GM18951 (cell line): ENCODE measurements at regions not wholly inside any gene's neighbourhood (a gene's known extent, or its start where the extent isn't known, plus 50 kb on each side); places are given as distances from the start of the nearest gene placed in this dataset.

Experiments used
- POLR2A ChIP-seq: IDR thresholded peaks from 4 replicates; pipeline ENCODE4 v1.6.1; 2011; ENCODE audit warnings: mild to moderate bottlenecking; ENCODE audit not compliant: insufficient read length, insufficient read depth; ENCODE audit errors: extremely low read depth
- in situ Hi-C: fragments of 300-500 bp; cut with MboI; formaldehyde crosslinking; loops from one replicate; pipeline ENCODE4 v1.12.0; 2022; ENCODE audit warnings: low sequenced_read_pairs, mixed read lengths, inconsistent platforms; ENCODE audit not compliant: unreplicated experiment

DNA sequence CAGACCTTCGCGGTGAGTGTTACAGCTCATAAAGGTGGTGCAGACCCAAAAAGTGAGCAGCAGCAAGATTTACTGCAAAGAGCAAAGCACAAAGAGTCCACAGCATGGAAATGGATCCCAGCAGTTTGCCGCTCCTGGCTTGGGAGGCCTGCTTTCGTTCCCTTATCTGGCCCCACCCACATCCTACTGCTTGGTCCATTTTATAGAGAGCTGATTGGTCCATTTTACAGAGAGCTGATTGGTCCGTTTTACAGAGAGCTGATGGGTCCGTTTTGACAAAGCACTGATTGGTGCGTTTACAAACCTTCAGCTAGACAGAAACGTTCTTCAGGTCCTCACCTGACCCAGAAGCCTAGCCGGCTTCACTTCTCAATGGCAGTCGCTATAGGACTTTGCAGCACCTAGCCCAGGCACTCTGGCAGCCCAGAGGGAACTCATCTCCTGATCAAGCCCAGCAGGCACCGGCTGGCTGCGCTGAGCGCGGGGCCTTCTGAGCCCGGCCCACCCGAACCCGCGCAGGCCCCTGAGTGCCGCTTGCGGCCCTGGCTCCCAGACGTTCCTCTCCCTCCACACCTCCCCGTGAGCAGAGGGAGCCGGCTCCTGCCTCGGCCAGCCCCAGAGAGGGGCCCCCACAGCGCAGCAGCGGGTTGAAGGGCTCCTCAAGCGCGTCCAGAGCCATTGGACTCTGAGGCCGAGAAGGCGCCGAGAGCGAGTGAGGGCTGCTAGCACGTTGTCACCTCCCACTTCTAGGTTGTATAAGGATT lies 200.3 kb downstream of the LMO4 start:
- in situ Hi-C loops = no loop called here

DNA sequence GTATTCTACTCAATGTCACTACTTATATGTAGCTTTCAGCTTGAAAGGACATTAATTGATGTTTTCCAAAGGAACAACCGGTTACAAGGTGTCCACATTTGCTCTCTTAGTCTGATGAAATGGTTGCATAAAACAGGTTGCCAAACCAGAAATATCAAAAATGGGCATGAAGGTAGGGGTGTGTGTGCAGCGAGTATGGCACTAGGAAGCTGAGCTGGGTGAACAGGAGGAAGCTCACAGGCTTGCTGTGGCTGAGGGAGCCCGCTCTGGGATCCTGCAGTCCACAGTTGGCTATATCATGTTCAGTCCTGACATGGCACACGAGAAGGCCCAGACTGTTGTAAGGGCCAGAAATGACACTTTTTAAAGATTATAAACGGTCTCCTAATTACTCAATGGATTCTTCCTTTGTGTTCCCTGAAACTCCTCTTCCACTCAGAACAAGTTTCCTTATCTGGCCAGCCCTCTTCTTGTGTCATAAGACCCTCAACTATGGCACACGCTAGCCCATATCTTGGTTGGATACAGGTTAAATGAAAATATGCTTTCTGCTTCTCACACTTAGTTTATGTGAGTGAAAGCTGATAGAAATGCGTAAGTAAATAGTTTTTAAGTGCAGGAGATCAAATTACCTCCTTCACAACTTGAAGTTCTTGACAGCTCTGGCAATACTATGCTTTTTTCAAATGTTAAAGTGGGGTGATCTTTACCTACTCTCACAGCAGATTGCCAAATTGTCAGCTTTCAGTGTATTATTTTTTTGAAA lies 201.5 kb downstream of the LMO4 start:
- in situ Hi-C loops = no loop called here
- no peak for TF ChIP-seq POLR2A

More for the DNA sequence above, 200.3 kb downstream of the LMO4 start:
- TF ChIP-seq POLR2A = no peak

DNA sequence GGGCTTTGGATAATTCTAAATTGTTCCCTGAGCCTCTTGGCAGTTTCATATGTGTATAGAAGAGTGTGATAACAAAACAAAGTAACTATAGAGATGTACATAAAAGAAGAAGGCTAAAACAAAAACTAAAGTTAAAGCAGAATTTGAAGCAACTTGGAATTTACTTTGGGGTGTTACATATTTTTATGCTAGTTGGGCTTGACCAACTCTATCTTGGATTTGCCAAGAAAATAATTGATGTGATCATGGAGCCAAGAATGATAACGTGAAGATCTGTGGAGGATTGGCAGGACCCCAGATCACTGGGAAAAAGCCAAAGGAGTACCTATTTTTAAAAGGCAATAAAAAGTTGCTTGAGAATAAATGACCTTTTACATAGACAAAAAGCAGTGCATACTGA lies 206.9 kb downstream of the LMO4 start:
- in situ Hi-C loops = no loop called here
- no peak for TF ChIP-seq POLR2A

DNA sequence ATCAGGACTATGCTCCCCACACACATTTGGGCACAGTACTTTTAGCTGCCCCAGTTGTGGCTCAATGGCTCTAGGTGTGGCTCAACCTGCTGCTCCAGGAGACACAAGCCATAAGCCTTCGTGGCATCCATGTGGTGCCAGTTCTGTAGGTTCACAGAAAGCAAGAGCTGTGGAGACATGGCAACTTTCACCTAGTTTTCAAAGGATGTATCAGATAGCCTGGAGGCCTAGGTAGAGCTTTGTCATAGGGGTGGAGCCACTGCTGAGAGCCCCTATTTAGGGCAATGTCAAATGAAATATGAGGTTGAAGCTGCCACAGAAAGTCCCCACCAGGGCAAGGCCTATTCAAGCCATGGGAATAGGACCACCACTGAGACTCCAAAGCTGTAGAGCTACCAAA lies 210.5 kb downstream of the LMO4 start:
- in situ Hi-C loops = no loop called here
- TF ChIP-seq POLR2A = no peak

DNA sequence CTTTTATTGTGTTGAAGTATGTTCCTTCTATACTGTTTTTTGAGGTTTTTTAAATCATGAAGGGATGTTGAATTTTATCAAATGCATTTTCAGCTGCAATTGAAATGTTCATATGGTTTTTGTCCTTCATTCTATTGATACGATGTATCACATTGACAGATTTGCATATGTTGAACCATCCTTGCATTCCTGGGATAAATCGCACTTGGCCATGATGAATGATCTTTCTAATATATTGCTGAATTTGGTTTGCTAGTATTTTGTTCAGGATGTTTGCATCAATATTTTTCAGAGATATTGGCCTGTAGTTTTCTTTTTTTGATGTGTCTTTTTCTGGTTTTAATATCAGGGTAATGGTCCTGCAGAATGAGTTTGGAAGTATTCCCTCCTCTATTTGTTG lies 214.0 kb downstream of the LMO4 start:
- in situ Hi-C loops = no loop called here
- no peak for TF ChIP-seq POLR2A

DNA sequence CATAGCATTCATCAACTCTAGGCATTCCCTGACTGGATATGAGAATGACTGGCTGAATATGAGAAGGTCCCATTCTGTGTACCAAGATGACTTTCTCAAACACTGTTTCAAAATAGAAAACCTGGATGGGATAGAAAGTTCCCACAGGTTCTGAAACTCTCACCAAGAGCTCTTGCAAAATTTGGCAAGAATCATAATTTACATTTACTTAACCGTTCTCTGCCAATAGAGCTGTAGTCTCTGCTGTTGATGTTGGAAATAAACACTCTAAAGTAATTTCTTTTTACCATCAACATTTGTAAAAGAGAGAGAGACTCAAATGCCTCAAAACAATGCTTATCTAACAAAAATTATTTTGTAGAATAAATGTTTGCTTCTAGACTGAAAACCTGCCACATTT lies 221.1 kb downstream of the LMO4 start:
- TF ChIP-seq POLR2A = no peak
- in situ Hi-C loops = no loop called here

DNA sequence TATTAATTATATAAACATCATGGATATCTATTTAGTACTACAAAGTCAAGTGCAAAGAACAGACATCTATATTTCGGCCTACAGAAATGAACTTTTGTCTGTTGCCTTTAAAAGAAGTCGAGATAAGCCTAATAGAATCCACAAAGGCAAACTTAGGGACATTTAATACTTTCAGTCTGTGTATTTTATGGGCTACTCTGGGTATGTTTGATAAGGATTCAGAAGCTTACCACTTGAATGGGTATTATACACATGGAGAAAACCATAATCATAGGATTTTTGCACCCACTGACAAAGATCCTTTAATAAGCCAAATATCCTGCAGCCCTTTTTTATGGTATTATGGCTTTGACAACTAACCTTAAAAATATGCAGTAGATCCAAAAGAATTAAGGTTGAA lies 224.8 kb downstream of the LMO4 start:
- in situ Hi-C loops = no loop called here

DNA sequence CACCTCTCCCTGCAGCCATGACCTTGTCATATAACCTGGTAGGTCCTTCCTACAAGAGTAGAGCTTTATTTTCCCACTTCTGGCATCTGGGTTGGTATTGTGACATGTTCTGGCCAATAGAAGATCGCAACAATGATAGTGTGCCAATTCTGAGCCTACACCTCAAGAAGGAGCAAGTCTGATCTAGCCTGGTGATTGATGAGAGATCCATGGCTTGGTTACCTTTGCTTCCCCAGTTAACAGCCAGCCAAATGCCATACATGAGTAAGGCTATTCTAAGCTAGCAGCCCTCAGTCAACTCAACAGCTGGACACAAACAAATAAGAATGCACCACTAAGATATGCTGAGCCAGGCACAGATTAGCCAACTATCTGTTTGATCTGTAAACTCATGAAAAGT lies 226.7 kb downstream of the LMO4 start:
- TF ChIP-seq POLR2A = no peak
- in situ Hi-C loops = no loop called here

More for the DNA sequence above, 224.8 kb downstream of the LMO4 start:
- TF ChIP-seq POLR2A = no peak

DNA sequence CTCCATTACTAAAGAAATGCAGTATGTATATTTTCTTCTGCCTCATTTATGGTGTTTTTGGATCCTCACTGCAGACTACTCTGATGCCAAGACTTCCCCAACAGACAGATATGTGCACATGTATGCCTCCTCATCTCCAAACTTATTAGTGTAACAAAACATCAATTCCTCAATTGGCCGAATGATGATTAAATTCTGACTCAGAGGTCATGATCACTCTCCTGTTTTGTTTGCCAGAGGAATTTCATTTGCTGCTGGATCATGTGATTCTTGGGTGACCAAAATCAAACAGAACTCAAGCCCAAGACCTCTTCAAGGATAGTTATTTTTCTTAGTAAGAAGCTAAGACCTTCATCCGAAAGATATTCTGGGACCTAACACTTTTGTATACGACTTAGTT lies 227.6 kb downstream of the LMO4 start:
- in situ Hi-C loops = no loop called here
- no peak for TF ChIP-seq POLR2A

DNA sequence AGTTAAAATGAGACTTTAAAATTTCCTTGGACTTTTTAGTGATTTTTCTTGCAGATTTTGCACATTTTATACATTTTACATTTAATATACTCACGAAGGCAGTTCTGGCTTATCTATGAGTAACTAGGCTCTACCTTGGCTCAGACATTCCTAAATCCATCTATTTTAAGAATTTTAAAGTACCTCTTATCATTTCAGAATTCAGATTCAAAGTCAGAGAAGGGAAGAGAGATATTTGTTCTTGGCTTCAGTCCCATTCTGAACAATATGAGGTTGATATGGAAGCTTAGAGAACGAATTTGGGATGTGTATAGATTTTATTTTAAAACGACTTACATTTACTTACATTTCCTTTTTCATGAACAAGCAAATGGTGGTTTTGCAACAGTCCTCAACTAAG lies 230.2 kb downstream of the LMO4 start:
- in situ Hi-C loops = no loop called here
- TF ChIP-seq POLR2A = no peak

DNA sequence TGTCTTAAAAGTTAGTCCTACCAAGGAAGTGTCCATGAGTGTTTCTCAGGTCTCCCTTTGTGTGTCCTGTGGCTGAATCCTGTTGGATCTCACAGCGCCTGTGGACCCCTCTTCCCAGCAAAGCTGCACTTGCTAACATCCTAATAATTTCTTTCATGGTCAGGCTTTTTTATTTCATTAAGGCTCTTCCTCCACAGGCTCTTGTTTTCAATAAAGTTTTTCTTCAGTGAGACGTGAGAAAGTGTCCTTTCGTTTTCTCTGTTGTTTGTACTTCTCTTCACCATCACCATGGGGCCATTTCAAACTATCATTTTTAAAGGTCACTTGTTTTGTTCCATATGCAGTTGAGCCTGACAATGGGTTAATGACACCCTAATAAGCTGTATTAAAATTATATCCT lies 231.5 kb downstream of the LMO4 start:
- in situ Hi-C loops = no loop called here
- TF ChIP-seq POLR2A = no peak

DNA sequence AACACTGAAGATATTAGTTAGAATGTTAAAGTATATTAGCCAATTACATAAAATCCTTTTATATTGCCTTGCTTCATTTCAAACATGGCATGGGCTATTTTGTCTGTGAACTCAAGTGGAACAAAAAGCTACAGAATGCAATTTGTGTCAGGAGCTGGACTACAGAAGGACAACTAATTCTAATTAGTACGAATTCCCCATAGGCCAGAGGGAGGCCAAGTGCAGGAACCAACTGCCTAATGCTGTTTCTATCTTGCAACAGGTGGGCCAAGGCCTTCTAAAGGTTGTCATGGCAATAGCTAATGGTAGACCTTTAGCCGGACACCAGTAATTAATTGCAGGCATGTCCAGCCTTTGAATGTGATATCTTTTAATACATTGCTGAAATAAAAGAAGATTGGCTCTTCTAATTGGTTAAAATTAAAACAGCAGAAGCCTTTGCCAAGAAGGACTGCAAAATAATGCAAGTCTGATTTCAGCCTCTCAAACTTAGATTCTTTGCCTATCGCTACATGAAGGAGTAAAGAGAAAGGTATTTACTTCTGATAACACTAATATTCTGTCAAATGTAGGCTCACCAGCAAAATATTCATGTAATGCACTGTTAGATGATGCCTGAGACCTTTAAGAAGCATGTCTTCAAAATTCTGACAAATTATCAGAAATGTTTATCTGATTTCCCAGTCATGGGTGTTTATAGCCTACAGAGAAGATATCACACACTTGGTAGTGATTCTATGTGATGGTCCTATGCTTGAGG lies 232.1 kb downstream of the LMO4 start:
- in situ Hi-C loops = no loop called here
- TF ChIP-seq POLR2A = no peak

DNA sequence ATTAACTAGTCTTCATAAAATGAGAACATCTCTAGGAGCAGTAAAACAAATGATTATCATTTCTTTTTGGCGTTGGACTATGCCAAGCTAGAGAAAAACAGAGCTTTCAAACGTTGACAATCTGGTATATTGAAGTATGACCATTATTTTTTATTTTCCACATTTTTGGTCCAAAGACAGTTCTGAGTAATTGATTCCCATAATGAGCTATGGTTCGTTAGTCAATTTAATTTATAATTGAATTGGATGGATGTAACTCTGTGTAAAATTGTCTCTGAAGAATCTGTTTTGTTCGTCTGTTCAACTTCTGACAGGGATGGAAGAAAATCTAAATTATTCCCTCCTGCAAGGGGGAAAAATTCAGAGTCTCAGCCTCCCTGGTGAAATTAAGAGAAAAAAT lies 234.5 kb downstream of the LMO4 start:
- in situ Hi-C loops = no loop called here
- no peak for TF ChIP-seq POLR2A
